Ovary (tissue), 3 donors: ENCODE measurements at regions not wholly inside any gene's neighbourhood (a gene's known extent, or its start where the extent isn't known, plus 50 kb on each side); places are given as distances from the start of the nearest gene placed in this dataset.

Source experiments
- CTCF ChIP-seq, 3 donors: fragments of 450-650 bp in 2 of 3; fragments of 200-600 bp in 1 of 3; IDR thresholded peaks; one replicate each; pipeline versions ENCODE4 v1.5.1 to v1.8.0; 2016 to 2022; ENCODE audit warnings: antibody characterized with exemption in 3 of 3, mild to moderate bottlenecking in 1 of 3
- EP300 ChIP-seq: sonication (generic); formaldehyde crosslinking; IDR thresholded peaks from one replicate; pipeline ENCODE4 v1.6.1; 2017; ENCODE audit warnings: antibody characterized with exemption
- POLR2A ChIP-seq: fragments of 450-650 bp; IDR thresholded peaks from one replicate; pipeline ENCODE4 v1.6.1; 2017; ENCODE audit warnings: antibody characterized with exemption, mild to moderate bottlenecking, moderate library complexity
- donor health status: DM: no; HTN: no; CAD: no.

- TF ChIP-seq CTCF (IDR thresholded peaks at IDR 0.05): no peak
- TF ChIP-seq POLR2A: no peak
- no peak for TF ChIP-seq EP300
Observed at GRCh38 chr1:194544012-194544411, 1357.6 kb upstream of the B3GALT2 start.
